ENCODE measurements at regions not wholly inside any gene's neighbourhood (a gene's known extent, or its start where the extent isn't known, plus 50 kb on each side); places are given as distances from the start of the nearest gene placed in this dataset.

GRCh38 chr12:92574051-92574783 is 128.6 kb upstream of the PLEKHG7 start:
- TF ChIP-seq CTCF (conservative IDR thresholded peaks at IDR 0.05) = peak; percentile 43; the same call in 1 of the 2 replicates
- no peak for TF ChIP-seq EZH2 (IDR thresholded peaks at IDR 0.05; ENCODE audit: low read depth)
